ENCODE measurements at regions not wholly inside any gene's neighbourhood (a gene's known extent, or its start where the extent isn't known, plus 50 kb on each side); places are given as distances from the start of the nearest gene placed in this dataset.

DNA sequence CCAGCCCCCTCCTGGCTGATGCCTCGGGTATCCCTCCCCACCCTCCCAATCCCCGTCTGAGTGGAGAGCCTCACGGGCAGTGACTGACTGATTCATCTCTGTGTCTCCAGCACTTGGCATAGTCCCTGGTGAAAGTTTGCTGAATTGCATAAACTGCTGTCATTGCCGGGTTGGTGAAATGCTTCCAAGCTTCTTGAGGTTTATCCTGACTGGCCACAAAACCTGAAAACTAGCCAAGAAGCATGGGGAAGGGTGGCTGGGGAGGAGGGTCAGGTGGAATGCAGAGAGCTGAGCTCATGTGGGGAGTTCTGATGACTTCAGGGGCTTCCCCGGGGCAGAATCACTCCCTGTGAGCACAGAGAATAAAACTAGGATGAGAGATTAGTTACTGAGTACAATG, 56.9 kb upstream of the GGTA1 start:
- TF ChIP-seq EP300 (IDR thresholded peaks at IDR 0.05; ENCODE audit: borderline replicate concordance) = no peak
- TF ChIP-seq TAF1 (IDR thresholded peaks at IDR 0.05; ENCODE audit: low read depth) = no peak
- no peak for TF ChIP-seq REST (IDR thresholded peaks at IDR 0.05; ENCODE audit: low read depth)
- TF ChIP-seq YY1 (IDR thresholded peaks at IDR 0.05; ENCODE audit: low read depth) = no peak
- TF ChIP-seq CEBPB (IDR thresholded peaks at IDR 0.05) = no peak

DNA sequence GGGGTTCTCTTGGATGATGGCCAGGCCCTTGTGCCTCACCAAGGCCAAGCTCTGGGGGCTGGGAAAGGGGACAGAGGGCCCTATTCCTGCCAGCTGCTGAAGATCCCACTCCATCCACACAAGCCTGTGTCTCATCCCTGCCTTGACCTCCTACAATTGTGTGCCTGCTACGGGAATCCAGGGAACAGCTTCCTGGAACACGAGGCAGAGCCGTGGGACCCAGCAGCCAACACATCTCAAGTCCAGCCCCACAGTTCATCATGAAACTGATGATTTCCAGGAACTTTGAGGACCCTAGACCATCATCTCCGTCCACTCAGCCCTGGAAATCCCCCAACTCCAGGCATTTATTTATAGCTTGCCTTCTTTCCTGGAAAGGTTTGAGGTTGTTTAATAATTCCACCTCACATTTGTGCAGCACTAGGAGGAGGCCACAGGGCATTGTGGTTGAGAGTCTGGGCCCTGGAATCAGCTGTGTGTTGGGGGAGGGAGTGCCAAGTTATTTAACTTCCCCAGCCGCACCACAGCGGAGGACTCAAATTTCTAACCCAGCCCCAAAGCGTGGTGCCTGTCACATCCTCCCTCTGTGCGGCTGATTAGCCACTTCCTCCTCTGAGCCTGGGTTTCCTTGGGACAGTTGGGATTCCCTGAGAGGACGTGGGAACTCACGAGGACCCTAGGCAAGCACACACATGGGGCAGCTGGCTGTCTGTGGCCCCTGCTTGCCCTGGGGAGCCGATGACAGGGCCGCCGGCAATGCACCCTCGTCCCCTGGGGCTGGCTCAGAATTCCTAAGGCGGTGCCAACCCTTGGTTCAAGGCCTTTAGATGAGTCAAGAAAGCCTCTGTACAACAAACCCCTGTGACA, 58.2 kb upstream of the GGTA1 start:
- peak; percentile 47 for TF ChIP-seq MAX (IDR thresholded peaks at IDR 0.05)
- no peak for TF ChIP-seq TCF12 (IDR thresholded peaks at IDR 0.05; ENCODE audit: low read depth)
- peak; percentile 53; the same call in 1 of the 2 replicates for TF ChIP-seq TEAD4 (IDR thresholded peaks at IDR 0.05)
- TF ChIP-seq NFIC (IDR thresholded peaks at IDR 0.05) = 0 out of 2 replicates have a peak, but pooled peaks have one; percentile 7

- TF ChIP-seq CREB1 (IDR thresholded peaks at IDR 0.05; ENCODE audit: low read depth) = no peak
- no peak for TF ChIP-seq CEBPB (IDR thresholded peaks at IDR 0.05)
- no peak for TF ChIP-seq TEAD4 (IDR thresholded peaks at IDR 0.05)
- TF ChIP-seq USF1 (IDR thresholded peaks at IDR 0.05) = no peak
- TF ChIP-seq FOXM1 (IDR thresholded peaks at IDR 0.05; ENCODE audit: borderline replicate concordance, low read depth) = no peak
- no peak for TF ChIP-seq YY1 (IDR thresholded peaks at IDR 0.05; ENCODE audit: low read depth)
- no peak for TF ChIP-seq REST (IDR thresholded peaks at IDR 0.05; ENCODE audit: low read depth)
- no peak for TF ChIP-seq TCF12 (IDR thresholded peaks at IDR 0.05; ENCODE audit: low read depth)
- no peak for TF ChIP-seq TAF1 (IDR thresholded peaks at IDR 0.05; ENCODE audit: low read depth)
- no peak for TF ChIP-seq NFIC (IDR thresholded peaks at IDR 0.05)
- no peak for TF ChIP-seq EP300 (IDR thresholded peaks at IDR 0.05; ENCODE audit: borderline replicate concordance)
- TF ChIP-seq ZBTB7A (IDR thresholded peaks at IDR 0.05; ENCODE audit: low read depth) = no peak
- TF ChIP-seq RAD21 (IDR thresholded peaks at IDR 0.05; ENCODE audit: low read depth) = no peak
- TF ChIP-seq EGR1 (IDR thresholded peaks at IDR 0.05) = no peak
- no peak for TF ChIP-seq MAX (IDR thresholded peaks at IDR 0.05)
Observed at GRCh38 chr9:121558473-121558872, 58.8 kb upstream of the GGTA1 start.

- TF ChIP-seq NFIC (IDR thresholded peaks at IDR 0.05) (no peak), TAF1 (IDR thresholded peaks at IDR 0.05; ENCODE audit: low read depth) (no peak), TCF12 (IDR thresholded peaks at IDR 0.05; ENCODE audit: low read depth) (no peak), USF1 (IDR thresholded peaks at IDR 0.05) (no peak), YY1 (IDR thresholded peaks at IDR 0.05; ENCODE audit: low read depth) (no peak), EP300 (IDR thresholded peaks at IDR 0.05; ENCODE audit: borderline replicate concordance) (no peak), CEBPB (IDR thresholded peaks at IDR 0.05) (no peak), RAD21 (IDR thresholded peaks at IDR 0.05; ENCODE audit: low read depth) (no peak), REST (IDR thresholded peaks at IDR 0.05; ENCODE audit: low read depth) (no peak), ZBTB7A (IDR thresholded peaks at IDR 0.05; ENCODE audit: low read depth) (no peak), TEAD4 (IDR thresholded peaks at IDR 0.05) (no peak), CREB1 (IDR thresholded peaks at IDR 0.05; ENCODE audit: low read depth) (no peak), FOXM1 (IDR thresholded peaks at IDR 0.05; ENCODE audit: borderline replicate concordance, low read depth) (no peak), MAX (IDR thresholded peaks at IDR 0.05) (no peak), EGR1 (IDR thresholded peaks at IDR 0.05) (no peak)
Observed at GRCh38 chr9:121559183-121559582, 59.5 kb upstream of the GGTA1 start.
